ENCODE measurements at regions not wholly inside any gene's neighbourhood (a gene's known extent, or its start where the extent isn't known, plus 50 kb on each side); places are given as distances from the start of the nearest gene placed in this dataset.

DNA sequence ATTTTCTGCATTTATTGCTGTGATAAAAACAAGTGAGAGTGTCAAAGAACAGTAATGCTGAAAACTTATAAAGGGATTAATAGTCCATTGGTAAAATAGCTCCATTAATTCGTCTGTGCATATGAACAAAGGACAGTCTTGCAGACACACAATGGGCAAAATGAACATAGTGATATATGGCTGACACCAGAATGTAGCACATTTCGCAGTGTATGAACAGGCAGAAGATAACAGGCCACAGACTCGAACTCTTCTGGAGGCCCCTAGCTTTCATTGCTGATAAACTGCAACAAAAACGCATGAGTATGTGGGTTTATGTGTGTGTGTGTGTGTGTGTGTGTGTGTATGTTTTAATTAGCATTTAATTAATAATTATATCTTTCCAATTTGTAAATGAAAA, 354.8 kb downstream of the TAF11L14 start (continued):
- TF ChIP-seq, protein P1, sequence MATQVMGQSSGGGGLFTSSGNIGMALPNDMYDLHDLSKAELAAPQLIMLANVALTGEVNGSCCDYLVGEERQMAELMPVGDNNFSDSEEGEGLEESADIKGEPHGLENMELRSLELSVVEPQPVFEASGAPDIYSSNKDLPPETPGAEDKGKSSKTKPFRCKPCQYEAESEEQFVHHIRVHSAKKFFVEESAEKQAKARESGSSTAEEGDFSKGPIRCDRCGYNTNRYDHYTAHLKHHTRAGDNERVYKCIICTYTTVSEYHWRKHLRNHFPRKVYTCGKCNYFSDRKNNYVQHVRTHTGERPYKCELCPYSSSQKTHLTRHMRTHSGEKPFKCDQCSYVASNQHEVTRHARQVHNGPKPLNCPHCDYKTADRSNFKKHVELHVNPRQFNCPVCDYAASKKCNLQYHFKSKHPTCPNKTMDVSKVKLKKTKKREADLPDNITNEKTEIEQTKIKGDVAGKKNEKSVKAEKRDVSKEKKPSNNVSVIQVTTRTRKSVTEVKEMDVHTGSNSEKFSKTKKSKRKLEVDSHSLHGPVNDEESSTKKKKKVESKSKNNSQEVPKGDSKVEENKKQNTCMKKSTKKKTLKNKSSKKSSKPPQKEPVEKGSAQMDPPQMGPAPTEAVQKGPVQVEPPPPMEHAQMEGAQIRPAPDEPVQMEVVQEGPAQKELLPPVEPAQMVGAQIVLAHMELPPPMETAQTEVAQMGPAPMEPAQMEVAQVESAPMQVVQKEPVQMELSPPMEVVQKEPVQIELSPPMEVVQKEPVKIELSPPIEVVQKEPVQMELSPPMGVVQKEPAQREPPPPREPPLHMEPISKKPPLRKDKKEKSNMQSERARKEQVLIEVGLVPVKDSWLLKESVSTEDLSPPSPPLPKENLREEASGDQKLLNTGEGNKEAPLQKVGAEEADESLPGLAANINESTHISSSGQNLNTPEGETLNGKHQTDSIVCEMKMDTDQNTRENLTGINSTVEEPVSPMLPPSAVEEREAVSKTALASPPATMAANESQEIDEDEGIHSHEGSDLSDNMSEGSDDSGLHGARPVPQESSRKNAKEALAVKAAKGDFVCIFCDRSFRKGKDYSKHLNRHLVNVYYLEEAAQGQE (IDR thresholded peaks at IDR 0.05; ENCODE audit: unreplicated experiment), result no peak

DNA sequence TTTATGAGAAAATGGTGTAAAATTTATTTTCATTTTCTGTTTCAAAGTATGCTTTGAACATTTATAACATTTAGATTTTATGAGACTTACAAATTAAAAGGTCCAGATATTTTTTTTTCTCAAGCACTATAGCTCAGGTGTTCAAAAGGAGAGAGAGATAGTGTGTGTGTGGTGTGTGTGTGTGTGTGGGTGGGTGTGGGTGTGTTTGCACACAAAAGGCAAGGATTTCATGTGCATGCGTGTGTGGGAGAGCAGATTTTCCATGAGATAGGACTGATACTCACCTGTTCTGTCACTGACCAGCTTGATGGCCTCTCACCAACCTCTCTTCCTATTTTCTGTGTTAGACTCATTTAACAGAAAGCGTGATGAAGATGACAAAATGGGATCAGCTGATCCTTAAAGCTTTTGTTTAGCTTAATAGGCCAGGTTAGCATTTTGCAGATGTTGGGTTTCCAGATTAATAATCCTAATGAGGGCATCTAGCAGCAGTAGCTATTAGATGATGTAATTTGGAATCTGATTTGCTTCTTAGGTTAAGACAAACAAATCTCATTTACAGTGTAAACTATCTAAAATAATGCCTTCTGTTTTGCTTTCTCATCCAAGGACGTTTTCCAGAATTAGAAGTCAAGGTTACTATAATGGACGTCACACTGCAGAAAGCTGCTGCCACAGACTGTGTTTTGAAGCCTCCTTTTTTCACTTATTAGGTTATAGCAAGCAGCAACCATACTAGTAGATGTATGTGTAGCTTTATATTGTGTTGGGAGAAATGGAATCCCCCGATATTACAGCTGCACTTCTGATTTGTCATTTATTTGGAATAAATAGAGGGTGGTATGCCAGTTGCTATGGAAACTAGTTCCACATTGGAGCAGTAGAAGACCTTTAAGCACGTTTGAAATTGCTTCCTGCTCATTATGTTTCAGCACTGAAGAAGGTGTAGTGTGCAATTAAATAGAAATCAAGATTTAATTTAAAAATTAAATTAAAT, 355.6 kb downstream of the TAF11L14 start:
- Histone ChIP-seq H3K4me2 (no peak overlapping the region), H3K4me3 (no peak overlapping the region), H3K36me3 (ENCODE audit: insufficient read depth) (no peaks in the 10 kb centered on the region), H4K20me1 (replicated peaks; ENCODE audit: insufficient read depth) (no peaks in the 10 kb centered on the region), H3K27ac (ENCODE audit: low read depth) (no peak overlapping the region), H2AFZ (no peak overlapping the region), H3K4me1 (ENCODE audit: insufficient read depth) (no peaks in the 10 kb centered on the region), H3K9me2 (ENCODE audit: insufficient read depth) (no peaks in the 10 kb centered on the region), H3K79me2 (replicated peaks; ENCODE audit: insufficient read depth) (no peaks in the 10 kb centered on the region), H3K27me3 (ENCODE audit: insufficient read depth) (no peaks in the 10 kb centered on the region), H3F3A (replicated peaks; ENCODE audit: low read depth) (no peaks in the 10 kb centered on the region)
- Mint-ChIP-seq H3K36me3 (ENCODE audit: low read depth) (no peaks in the 10 kb centered on the region), H3K9me3 (no peaks in the 10 kb centered on the region), H3K4me1 (peaks cover 7% of the 10 kb centered on the region; the same call in 2 of the 3 replicates), H3K27me3 (ENCODE audit: insufficient read depth, low read depth, poor library complexity) (no peaks in the 10 kb centered on the region), H3K4me3 (no peak overlapping the region), H3K27ac (peak overlapping the region; percentile 42; the same call in 1 of the 2 replicates)
- DNase-seq (ENCODE audit: low spot score), result no peak
- no peak for ATAC-seq
- no peak for TF ChIP-seq STAT1 (IDR thresholded peaks at IDR 0.05; ENCODE audit: unreplicated experiment)
- TF ChIP-seq, protein P1 (IDR thresholded peaks at IDR 0.05; ENCODE audit: unreplicated experiment), result no peak
- no peak for TF ChIP-seq CTCF (conservative IDR thresholded peaks at IDR 0.05; ENCODE audit: low read depth in 2 of 2)
- no peak for TF ChIP-seq NANOG (IDR thresholded peaks at IDR 0.05; ENCODE audit: borderline replicate concordance)
- TF ChIP-seq EZH2 (IDR thresholded peaks at IDR 0.05; ENCODE audit: low read depth, unreplicated experiment), result no peak
- no peak for TF ChIP-seq ZNF331 (CRISPR knock-in tag; IDR thresholded peaks at IDR 0.05; ENCODE audit: low read depth)
- no peak for TF ChIP-seq POLR2AphosphoS5 (IDR thresholded peaks at IDR 0.05; ENCODE audit: low read depth)
- TF ChIP-seq CREB1 (CRISPR knock-in tag; IDR thresholded peaks at IDR 0.05; ENCODE audit: low read depth), result no peak
- TF ChIP-seq EZH2phosphoT487 (IDR thresholded peaks at IDR 0.05; ENCODE audit: unreplicated experiment), result no peak
- TF ChIP-seq ZNF114 (CRISPR knock-in tag; IDR thresholded peaks at IDR 0.05), result no peak
- TF ChIP-seq JUNB (IDR thresholded peaks at IDR 0.05; ENCODE audit: unreplicated experiment), result no peak
